ENCODE measurements at regions not wholly inside any gene's neighbourhood (a gene's known extent, or its start where the extent isn't known, plus 50 kb on each side); places are given as distances from the start of the nearest gene placed in this dataset. TPM values are rescaled to one million over a fixed set of nuclear protein-coding genes. Genes with fewer than 3 reads are reported as not detected.

DNA sequence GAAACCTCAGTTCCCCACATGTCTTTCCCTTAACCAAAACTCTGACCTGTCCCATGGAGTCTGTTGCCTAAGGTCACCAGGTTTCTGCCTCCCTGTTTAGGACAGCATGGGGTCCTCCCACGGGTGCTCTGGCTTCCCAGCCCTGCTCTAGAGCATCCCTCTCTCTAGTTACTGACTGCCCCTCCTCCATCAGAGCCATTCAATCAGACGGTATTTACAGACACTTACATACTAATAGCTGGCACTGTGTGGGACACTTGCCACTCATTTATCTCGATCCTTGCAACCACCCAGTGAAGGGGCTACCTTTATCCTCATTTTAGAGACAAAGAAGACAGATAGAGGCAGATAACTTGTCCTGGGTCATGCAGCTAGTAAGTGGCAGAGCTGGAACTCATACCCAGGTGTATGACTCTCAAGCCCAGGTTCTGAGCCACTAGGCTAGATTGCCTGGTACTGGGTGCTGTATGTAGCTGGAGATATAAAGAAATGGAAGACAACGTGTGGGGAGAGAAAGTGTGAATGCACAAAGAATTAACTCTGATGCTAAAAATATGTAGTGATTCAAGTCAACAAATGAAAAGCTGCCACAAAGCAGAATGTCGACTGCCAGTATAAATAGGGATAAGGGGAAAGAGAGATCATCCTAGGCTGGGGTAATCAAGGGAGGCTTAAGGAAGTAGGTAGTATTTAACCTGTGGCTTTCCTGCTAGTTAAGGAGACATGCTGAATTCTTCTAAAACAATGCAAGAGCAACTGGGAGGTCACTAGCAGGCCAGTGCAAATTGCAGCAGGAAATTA, 52.5 kb upstream of the PDE8B start:
- DNase-seq (ENCODE audit: low spot score): no peak

DNA sequence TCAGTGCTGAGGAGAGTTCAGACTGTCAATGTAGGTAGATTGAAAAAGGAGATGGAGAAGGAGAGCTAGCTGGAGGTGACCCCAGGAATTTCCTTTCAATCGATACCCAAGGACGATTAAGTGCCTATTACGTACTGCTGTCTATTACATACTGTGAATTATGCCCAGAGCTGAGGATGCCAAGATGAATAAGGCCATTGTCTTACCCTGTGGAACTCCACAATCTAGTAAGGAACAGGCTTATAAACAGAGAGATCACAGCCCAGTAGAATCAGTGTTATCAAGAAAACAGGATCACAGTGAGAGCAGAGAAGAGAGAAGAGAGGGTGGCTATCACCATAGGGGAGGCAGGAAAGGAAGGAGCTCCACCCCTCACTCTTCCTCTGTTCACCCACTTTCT, 54.1 kb upstream of the PDE8B start:
- no peak for DNase-seq (ENCODE audit: low spot score)

DNA sequence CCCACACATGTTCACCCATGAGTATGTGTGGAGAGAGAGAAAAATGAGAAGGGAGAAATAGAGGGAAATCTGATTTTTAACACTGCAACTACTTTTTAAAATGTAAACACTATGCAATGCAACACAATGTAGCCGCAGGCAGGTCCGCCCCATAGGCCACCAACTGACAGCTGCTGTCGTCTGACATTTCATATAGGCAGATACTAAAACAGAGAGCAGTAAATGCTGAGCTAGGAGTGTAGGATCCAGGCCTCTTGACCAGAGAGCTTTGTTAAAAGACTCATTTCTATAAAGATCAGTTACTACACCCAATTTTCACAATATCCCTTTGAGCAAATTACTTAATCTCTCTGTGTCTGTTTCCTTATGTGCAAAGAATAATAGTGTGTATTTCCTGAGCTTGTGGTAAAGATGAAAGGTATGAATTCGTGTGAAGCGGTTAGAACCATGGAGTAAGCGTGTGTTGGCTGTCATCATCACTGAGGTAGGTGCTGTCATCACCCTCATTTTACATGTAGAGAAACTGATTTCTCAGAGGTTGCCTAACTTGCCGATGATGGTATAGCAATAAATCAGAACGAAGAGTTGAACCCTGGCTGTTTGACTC, 55.2 kb upstream of the PDE8B start:
- no peak for DNase-seq (ENCODE audit: low spot score)

GRCh38 chr5:77152441-77152840, 58.0 kb upstream of the PDE8B start:
- no peak for DNase-seq (ENCODE audit: low spot score)

DNA sequence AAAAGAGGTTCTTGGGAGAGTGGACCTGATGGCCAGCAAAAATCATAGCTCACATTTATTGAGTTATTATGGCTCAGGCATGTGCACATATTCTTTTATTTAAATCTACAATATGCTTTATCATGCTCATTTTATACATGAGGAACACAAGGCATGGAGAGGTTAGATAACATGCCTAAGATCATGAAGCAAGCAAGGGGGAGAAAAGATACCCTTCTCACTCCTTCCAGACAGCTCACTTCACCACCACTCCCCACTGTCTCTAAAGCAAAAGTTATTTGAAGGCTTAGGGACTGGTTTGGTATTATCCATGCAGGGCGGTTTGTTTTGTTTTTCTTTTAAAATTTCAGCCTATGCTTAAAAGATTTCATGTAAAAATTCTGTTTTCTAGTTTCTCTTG, 59.0 kb upstream of the PDE8B start:
- DNase-seq (ENCODE audit: low spot score): no peak

GRCh38 chr5:77146896-77147295, 59.8 kb upstream of the ZBED3 start:
- DNase-seq (ENCODE audit: low spot score): no peak

- DNase-seq (ENCODE audit: low spot score): no peak
Observed at GRCh38 chr5:77145666-77146065, 58.6 kb upstream of the ZBED3 start.

- DNase-seq (ENCODE audit: low spot score): no peak
Observed at GRCh38 chr5:77144837-77145139, 57.7 kb upstream of the ZBED3 start.

DNA sequence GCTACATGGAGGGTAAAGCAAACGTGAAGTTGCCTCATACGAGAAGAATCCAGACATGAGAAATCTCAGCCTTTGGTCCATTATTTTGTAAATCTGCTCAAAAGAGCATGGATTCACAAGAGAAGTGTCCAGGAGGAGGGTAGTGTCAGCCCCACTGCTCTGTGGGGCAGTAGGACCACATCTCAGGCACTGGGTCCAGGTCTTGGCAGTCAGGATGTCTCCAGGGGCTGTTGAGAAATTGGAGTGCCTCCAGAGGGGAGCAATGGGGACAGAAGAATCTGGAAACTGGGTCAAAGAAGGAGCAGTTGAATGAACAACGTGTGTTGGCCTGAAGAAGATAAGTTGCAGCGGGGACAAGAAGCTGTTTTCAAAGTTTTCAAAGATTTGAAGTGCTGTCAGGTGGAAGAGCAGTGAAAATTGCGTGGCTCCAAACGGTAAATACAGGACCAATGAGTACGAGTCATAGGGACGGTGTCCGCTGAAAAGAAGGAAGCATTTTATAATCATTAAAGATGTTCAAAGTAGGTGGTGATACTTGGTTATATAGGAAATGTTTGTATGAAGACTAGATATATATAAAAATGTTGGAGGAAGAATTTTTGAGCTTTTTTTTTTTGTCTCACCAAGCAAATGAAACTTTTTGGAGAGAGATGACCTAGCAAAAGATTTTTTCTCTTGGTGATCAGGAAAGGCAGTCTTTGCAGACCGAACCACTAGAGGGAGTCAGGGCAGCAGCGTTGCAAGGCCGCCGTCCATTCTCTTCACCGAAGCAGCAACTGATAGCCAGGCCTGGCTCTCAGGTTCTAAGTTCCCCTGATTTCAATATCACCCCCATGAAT, 57.1 kb upstream of the ZBED3 start:
- DNase-seq (ENCODE audit: low spot score): peak; percentile 76

DNA sequence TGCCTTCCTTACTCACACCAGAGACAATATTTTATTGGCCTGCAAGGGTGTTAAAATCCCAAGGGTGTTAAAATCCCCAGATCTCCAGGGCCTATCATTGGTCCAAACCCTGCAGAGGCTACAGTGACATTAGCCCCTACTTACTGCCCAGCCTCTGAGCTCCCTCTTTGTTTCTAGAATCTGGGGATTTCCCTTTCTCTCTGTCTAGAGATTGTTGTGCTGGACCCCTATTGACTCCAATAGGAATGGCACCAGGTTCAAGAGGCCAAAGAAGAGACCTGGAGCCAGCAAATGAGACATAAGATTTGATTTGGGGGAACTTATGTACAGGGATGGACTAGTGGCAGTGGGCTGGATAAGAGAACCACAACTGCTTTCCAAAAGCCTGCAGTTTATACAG, 53.3 kb upstream of the ZBED3 start:
- no peak for DNase-seq (ENCODE audit: low spot score)

GRCh38 chr5:77139001-77139400, 51.9 kb upstream of the ZBED3 start:
- DNase-seq (ENCODE audit: low spot score): no peak

Small RNAs in the stretch of these regions (small RNA-seq; reads per million reads assigned to genes)
- not detected for gene HMGB1P35
